ENCODE measurements at regions not wholly inside any gene's neighbourhood (a gene's known extent, or its start where the extent isn't known, plus 50 kb on each side); places are given as distances from the start of the nearest gene placed in this dataset.

DNA sequence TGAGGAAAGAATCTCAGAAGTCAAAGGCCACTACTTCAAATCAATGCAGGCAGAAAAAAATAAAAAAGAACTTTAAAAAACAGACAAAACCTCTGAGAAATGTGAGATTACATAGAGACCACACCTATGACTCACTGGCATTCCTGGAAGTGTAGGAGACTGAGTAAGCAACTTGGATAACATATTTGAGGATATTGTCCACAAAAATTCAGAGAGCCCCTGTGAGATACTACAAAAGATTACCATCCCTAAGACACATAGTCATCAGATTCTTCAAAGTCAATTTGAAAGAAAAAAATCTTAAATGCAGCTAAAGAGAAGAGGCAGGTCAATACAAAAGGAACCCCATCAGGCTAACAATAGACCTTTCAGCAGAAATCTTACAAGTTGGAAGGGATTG lies 887.3 kb downstream of the NTRK3 start:
- Histone ChIP-seq H2BK15ac (ENCODE audit: low read depth, low read length) (no peak overlapping the region), H3K27ac (ENCODE audit: insufficient read depth, low read length) (no peak overlapping the region), H2AK5ac (ENCODE audit: low read depth, low read length) (no peak overlapping the region), H3K9me1 (ENCODE audit: insufficient read depth, low read length) (peaks cover 5% of the 10 kb centered on the region; the same call in 1 of the 2 replicates), H4K5ac (ENCODE audit: low read depth, low read length) (no peak overlapping the region), H2AFZ (replicated peaks; ENCODE audit: low read length, poor library complexity) (no peak overlapping the region), H3K4me3 (ENCODE audit: insufficient read depth, low read depth, low read length) (no peak overlapping the region), H2BK120ac (ENCODE audit: low read depth, low read length) (peak overlapping the region; percentile 85), H2BK5ac (ENCODE audit: low read depth, low read length, poor library complexity, severe bottlenecking) (peak overlapping the region; percentile 76), H2AK9ac (replicated peaks; ENCODE audit: low read depth, low read length, poor library complexity) (no peak overlapping the region), H3K14ac (replicated peaks; ENCODE audit: low read depth, low read length) (0 out of 2 replicates have a peak overlapping the region, but pooled peaks have one; percentile 62), H3K56ac (ENCODE audit: extremely low read depth, insufficient read depth, low read length) (no peak overlapping the region), H3K18ac (ENCODE audit: low read depth, low read length) (no peak overlapping the region), H3K23ac (ENCODE audit: low read depth, low read length) (no peak overlapping the region), H3K36me3 (ENCODE audit: control insufficient read depth, insufficient read depth, low read length) (no peaks in the 10 kb centered on the region), H3K4me2 (ENCODE audit: low read depth, low read length) (peak overlapping the region; percentile 35; the same call in 1 of the 2 replicates), H4K91ac (ENCODE audit: insufficient read depth, low read depth, low read length) (no peak overlapping the region), H3K4me1 (ENCODE audit: control insufficient read depth, insufficient read depth, low read length) (peaks cover 6% of the 10 kb centered on the region), H3K9ac (ENCODE audit: low read depth, low read length) (no peak overlapping the region), H3K79me1 (ENCODE audit: low read depth in 1 of 2, low read length in 2 of 2) (no peaks in the 10 kb centered on the region), H3K9me3 (ENCODE audit: control insufficient read depth, insufficient read depth, low read length) (no peaks in the 10 kb centered on the region), H3K27me3 (ENCODE audit: control insufficient read depth, insufficient read depth, low read length) (no peaks in the 10 kb centered on the region), H4K8ac (ENCODE audit: low read depth in 2 of 2, low read length in 2 of 2) (no peak overlapping the region), H3K4ac (ENCODE audit: low read depth, low read length) (peak overlapping the region; percentile 43; the same call in 1 of the 2 replicates), H4K20me1 (ENCODE audit: insufficient read depth, low read length) (no peaks in the 10 kb centered on the region), H2BK20ac (ENCODE audit: low read depth, low read length) (peak overlapping the region; percentile 62)
- ATAC-seq (ENCODE audit: low read depth) = peak; percentile 89
- peak; percentile 93 for DNase-seq
- POLR2A ChIA-PET (ENCODE audit: unreplicated experiment) = no interaction called here
- CTCF ChIA-PET = interaction anchor here (1.0 kb wide), 1 partner anchor 23 kb away, joined by 3 read pairs; no protein-coding TSS in a partner anchor
- BruUV-seq (replicated peaks) = no TSS peak
- TF ChIP-seq RAD21 (IDR thresholded peaks at IDR 0.05; ENCODE audit: low read length) (no peak), CEBPB (IDR thresholded peaks at IDR 0.05; ENCODE audit: low read depth, low read length) (0 out of 2 replicates have a peak, but pooled peaks have one; percentile 10), CHD1 (IDR thresholded peaks at IDR 0.05; ENCODE audit: low read depth, low read length) (no peak), BHLHE40 (IDR thresholded peaks at IDR 0.05; ENCODE audit: low read depth, low read length) (0 out of 2 replicates have a peak, but pooled peaks have one; percentile 43), NFE2L2 (IDR thresholded peaks at IDR 0.05; ENCODE audit: low read depth, low read length) (no peak), FOS (IDR thresholded peaks at IDR 0.05; ENCODE audit: low read depth, low read length) (peak; percentile 92), MAFK (IDR thresholded peaks at IDR 0.05; ENCODE audit: low read depth, low read length) (0 out of 2 replicates have a peak, but pooled peaks have one; percentile 23)
- TF ChIP-seq, protein P1, sequence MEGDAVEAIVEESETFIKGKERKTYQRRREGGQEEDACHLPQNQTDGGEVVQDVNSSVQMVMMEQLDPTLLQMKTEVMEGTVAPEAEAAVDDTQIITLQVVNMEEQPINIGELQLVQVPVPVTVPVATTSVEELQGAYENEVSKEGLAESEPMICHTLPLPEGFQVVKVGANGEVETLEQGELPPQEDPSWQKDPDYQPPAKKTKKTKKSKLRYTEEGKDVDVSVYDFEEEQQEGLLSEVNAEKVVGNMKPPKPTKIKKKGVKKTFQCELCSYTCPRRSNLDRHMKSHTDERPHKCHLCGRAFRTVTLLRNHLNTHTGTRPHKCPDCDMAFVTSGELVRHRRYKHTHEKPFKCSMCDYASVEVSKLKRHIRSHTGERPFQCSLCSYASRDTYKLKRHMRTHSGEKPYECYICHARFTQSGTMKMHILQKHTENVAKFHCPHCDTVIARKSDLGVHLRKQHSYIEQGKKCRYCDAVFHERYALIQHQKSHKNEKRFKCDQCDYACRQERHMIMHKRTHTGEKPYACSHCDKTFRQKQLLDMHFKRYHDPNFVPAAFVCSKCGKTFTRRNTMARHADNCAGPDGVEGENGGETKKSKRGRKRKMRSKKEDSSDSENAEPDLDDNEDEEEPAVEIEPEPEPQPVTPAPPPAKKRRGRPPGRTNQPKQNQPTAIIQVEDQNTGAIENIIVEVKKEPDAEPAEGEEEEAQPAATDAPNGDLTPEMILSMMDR (conservative IDR thresholded peaks at IDR 0.05; ENCODE audit: low read depth, low read length) = no peak
- in situ Hi-C loops (cut with MboI; ENCODE audit: low sequenced_read_pairs) = no loop called here
- dilution Hi-C loops (cut with HindIII; ENCODE audit: low sequenced_read_pairs, unreplicated experiment) = no loop called here
- intact Hi-C loops (cut with micrococcal nuclease) = loop anchor here (1.0 to 5.0 kb wide), 2 partner anchors 446 to 1897 kb away; no protein-coding TSS in a partner anchor
